ENCODE measurements at regions not wholly inside any gene's neighbourhood (a gene's known extent, or its start where the extent isn't known, plus 50 kb on each side); places are given as distances from the start of the nearest gene placed in this dataset.

- no peak overlapping the region for H3K4me3 ChIP-seq (ENCODE audit: low read length)
- DNase-seq (ENCODE audit: low read depth), result no peak
- TF ChIP-seq CTCF (conservative IDR thresholded peaks at IDR 0.05; ENCODE audit: low read depth, low read length), result no peak
Observed at GRCh38 chr1:188058801-188059200, 1230.1 kb downstream of the PLA2G4A start.

GRCh38 chr1:188061881-188062280 is 1233.1 kb downstream of the PLA2G4A start:
- no peak for DNase-seq (ENCODE audit: low read depth)
- no peak overlapping the region for H3K4me3 ChIP-seq (ENCODE audit: low read length)
- no peak for TF ChIP-seq CTCF (conservative IDR thresholded peaks at IDR 0.05; ENCODE audit: low read depth, low read length)

GRCh38 chr1:188062456-188062855 is 1233.7 kb downstream of the PLA2G4A start:
- DNase-seq (ENCODE audit: low read depth), result peak; percentile 1

GRCh38 chr1:188065917-188066316 is 1237.2 kb downstream of the PLA2G4A start:
- TF ChIP-seq CTCF (conservative IDR thresholded peaks at IDR 0.05; ENCODE audit: low read depth, low read length), result no peak
- DNase-seq (ENCODE audit: low read depth), result no peak
- no peak overlapping the region for H3K4me3 ChIP-seq (ENCODE audit: low read length)

More at GRCh38 chr1:188062456-188062855, 1233.7 kb downstream of the PLA2G4A start:
- no peak overlapping the region for H3K4me3 ChIP-seq (ENCODE audit: low read length)
- TF ChIP-seq CTCF (conservative IDR thresholded peaks at IDR 0.05; ENCODE audit: low read depth, low read length), result no peak

- no peak overlapping the region for H3K4me3 ChIP-seq (ENCODE audit: low read length)
- TF ChIP-seq CTCF (conservative IDR thresholded peaks at IDR 0.05; ENCODE audit: low read depth, low read length), result no peak
- DNase-seq (ENCODE audit: low read depth), result no peak
Observed at GRCh38 chr1:188070848-188071247, 1242.1 kb downstream of the PLA2G4A start.

GRCh38 chr1:188089015-188089414 is 1260.3 kb downstream of the PLA2G4A start:
- no peak for DNase-seq (ENCODE audit: low read depth)
- H3K4me3 ChIP-seq (ENCODE audit: low read length), result no peak overlapping the region
- TF ChIP-seq CTCF (conservative IDR thresholded peaks at IDR 0.05; ENCODE audit: low read depth, low read length), result no peak

- no peak for TF ChIP-seq CTCF (conservative IDR thresholded peaks at IDR 0.05; ENCODE audit: low read depth, low read length)
- H3K4me3 ChIP-seq (ENCODE audit: low read length), result no peak overlapping the region
- DNase-seq (ENCODE audit: low read depth), result no peak
Observed at GRCh38 chr1:188089461-188089860, 1260.7 kb downstream of the PLA2G4A start.

All from retinal pigment epithelial cell (primary cell).